ENCODE measurements at regions not wholly inside any gene's neighbourhood (a gene's known extent, or its start where the extent isn't known, plus 50 kb on each side); places are given as distances from the start of the nearest gene placed in this dataset.

DNA sequence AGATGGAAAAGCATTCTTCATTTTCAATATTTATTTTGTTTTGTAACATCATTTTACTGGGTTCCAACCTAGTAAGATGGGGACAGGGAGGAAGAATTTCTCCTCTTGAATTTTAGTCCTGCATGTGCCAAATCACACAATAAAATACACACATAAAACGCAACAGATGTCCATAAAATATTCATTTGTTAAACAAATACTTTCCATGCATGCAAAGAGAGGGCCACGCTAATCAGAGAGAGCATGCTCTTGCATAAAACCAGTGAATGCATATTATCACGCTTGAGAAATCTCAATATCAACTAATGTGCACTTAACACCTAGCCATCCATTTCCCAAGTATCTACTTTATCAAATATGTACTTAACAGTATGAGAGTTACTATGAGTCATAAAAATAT lies 212.6 kb upstream of the TARS1 start:
- no peak for FAIRE-seq
- TF ChIP-seq ARID1B (IDR thresholded peaks at IDR 0.05) (no peak), MED1 (CRISPR knock-in tag; IDR thresholded peaks at IDR 0.05; ENCODE audit: borderline replicate concordance) (no peak), TBL1XR1 (IDR thresholded peaks at IDR 0.05; ENCODE audit: low read length in 2 of 2) (no peak), ILK (tag; IDR thresholded peaks at IDR 0.05; ENCODE audit: borderline replicate concordance, low read depth) (no peak), ZBTB7A (IDR thresholded peaks at IDR 0.05; ENCODE audit: borderline replicate concordance, control insufficient read depth, low read depth, low read length) (no peak), NR1H2 (CRISPR knock-in tag; IDR thresholded peaks at IDR 0.05) (no peak), CCNT2 (IDR thresholded peaks at IDR 0.05; ENCODE audit: borderline replicate concordance, extremely low read depth, insufficient read length, low read depth, low read length) (no peak), TSC22D4 (tag; IDR thresholded peaks at IDR 0.05) (no peak), TEAD2 (tag; IDR thresholded peaks at IDR 0.05) (no peak), ZNF57 (CRISPR knock-in tag; IDR thresholded peaks at IDR 0.05) (no peak), PATZ1 (CRISPR knock-in tag; IDR thresholded peaks at IDR 0.05; ENCODE audit: borderline replicate concordance) (no peak), POLR3A (IDR thresholded peaks at IDR 0.05; ENCODE audit: borderline replicate concordance, extremely low read depth, insufficient read depth, insufficient read length) (no peak)
- TF ChIP-seq, protein P1, sequence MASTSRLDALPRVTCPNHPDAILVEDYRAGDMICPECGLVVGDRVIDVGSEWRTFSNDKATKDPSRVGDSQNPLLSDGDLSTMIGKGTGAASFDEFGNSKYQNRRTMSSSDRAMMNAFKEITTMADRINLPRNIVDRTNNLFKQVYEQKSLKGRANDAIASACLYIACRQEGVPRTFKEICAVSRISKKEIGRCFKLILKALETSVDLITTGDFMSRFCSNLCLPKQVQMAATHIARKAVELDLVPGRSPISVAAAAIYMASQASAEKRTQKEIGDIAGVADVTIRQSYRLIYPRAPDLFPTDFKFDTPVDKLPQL (IDR thresholded peaks at IDR 0.05; ENCODE audit: extremely low read depth, insufficient read length): no peak

More for the DNA sequence above, 212.6 kb upstream of the TARS1 start:
- no peak overlapping the region for H3K4me2 ChIP-seq (ENCODE audit: insufficient read depth, low read length)
- no peaks in the 10 kb centered on the region for H3K79me2 ChIP-seq (ENCODE audit: control insufficient read depth, insufficient read depth, low read length)
- CTCF ChIA-PET (ENCODE audit: low intra/inter-chr PET ratio): no interaction called here
- ATAC-seq: no peak
- no TSS peak for BruUV-seq (replicated peaks)
- no peaks in the 10 kb centered on the region for H4K20me1 ChIP-seq (replicated peaks; ENCODE audit: control insufficient read depth, insufficient read depth, low read length)
- POLR2A ChIA-PET: interaction anchor here (0.5 kb wide), 1 partner anchor 8 kb away, joined by 3 read pairs; no protein-coding TSS in a partner anchor
- no peaks in the 10 kb centered on the region for H3K27me3 ChIP-seq (ENCODE audit: control insufficient read depth in 2 of 2, insufficient read depth in 2 of 2, low read length in 2 of 2)
- in situ Hi-C loops (cut with MboI) (no loop called here), intact Hi-C loops (cut with micrococcal nuclease) (no loop called here)
- no peak overlapping the region for H3K9ac ChIP-seq (ENCODE audit: insufficient read depth in 1 of 2, low read depth in 2 of 2, low read length in 2 of 2)
- 5% methylated on average over 3 of the region's 3 CpGs for WGBS (ENCODE audit: insufficient coverage, low coverage, missing lambda C conversion rate)
- H3K4me1 ChIP-seq (replicated peaks in 1 of 2; ENCODE audit: control insufficient read depth in 2 of 2, insufficient read depth in 2 of 2, low read length in 2 of 2): no peaks in the 10 kb centered on the region
- no peaks in the 10 kb centered on the region for H3K36me3 ChIP-seq (ENCODE audit: control insufficient read depth, insufficient read depth, low read length)
- H3K4me3 ChIP-seq: no peak overlapping the region
- no peaks in the 10 kb centered on the region for H3K9me3 ChIP-seq (replicated peaks; ENCODE audit: control insufficient read depth, insufficient read depth, low read depth, low read length)
- no peak for DNase-seq (ENCODE audit: extremely low read depth in 1 of 4, low spot score in 3 of 4)
- H3K27ac ChIP-seq (ENCODE audit: extremely low read depth, low read depth, low read length): no peak overlapping the region
- no peaks in the 10 kb centered on the region for H3K9me1 ChIP-seq (ENCODE audit: control insufficient read depth, insufficient read depth, low read length)
- H2AFZ ChIP-seq (ENCODE audit: low read depth, low read length): no peak overlapping the region
